ENCODE measurements at regions not wholly inside any gene's neighbourhood (a gene's known extent, or its start where the extent isn't known, plus 50 kb on each side); places are given as distances from the start of the nearest gene placed in this dataset.

DNA sequence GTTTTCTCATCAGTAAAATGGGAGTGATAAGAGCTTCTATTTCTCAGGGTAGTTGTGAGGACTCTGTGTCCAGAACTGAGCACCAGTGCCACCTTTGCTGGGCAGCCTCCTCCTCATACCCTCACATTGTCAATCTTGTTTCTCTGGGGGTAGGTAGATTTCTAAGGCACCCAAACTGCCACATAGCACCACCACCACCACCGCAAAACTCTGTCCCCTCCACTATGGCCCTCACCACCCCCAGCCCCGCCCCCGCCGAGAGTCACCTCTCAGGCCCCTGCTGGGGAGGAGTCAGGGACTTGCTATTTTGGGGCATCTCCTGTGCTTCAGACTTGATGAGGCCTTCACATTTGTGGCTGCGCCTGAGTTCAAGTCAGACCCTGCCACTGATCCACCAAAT is 549.2 kb downstream of the PTPRU start:
- FAIRE-seq (no peak), DNase-seq (ENCODE audit: insufficient read length) (no peak)
- TF ChIP-seq TAF1 (IDR thresholded peaks at IDR 0.05; ENCODE audit: borderline replicate concordance, low read depth, low read length) (no peak), POLR2A (IDR thresholded peaks at IDR 0.05; ENCODE audit: low read depth, low read length) (no peak), POLR2AphosphoS5 (IDR thresholded peaks at IDR 0.05; ENCODE audit: low read depth, low read length) (no peak)

DNA sequence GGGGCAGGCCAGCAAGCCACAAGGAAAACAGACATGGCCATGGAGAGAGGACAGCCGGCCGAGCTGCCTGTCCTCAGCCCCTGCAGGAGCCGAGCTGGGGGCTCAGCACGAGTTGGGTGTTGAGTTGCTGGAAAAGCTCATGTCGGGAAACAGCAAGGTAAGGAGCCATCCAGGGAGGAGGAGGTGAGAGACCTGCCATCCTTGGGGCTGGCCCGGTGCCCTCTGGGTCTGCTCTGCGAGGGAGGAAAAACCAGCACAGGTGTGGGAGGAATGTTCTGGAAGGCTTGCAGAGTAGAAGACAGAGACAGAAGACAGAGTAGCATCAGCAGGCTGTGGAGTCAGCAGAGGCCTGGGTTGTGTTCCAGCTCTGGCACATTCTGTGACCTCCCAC is 548.8 kb downstream of the PTPRU start:
- DNase-seq (ENCODE audit: insufficient read length) (no peak), FAIRE-seq (no peak)
- no peak for TF ChIP-seq POLR2A (IDR thresholded peaks at IDR 0.05; ENCODE audit: low read depth, low read length)
- no peak for TF ChIP-seq POLR2AphosphoS5 (IDR thresholded peaks at IDR 0.05; ENCODE audit: low read depth, low read length)
- TF ChIP-seq TAF1 (IDR thresholded peaks at IDR 0.05; ENCODE audit: borderline replicate concordance, low read depth, low read length): no peak

DNA sequence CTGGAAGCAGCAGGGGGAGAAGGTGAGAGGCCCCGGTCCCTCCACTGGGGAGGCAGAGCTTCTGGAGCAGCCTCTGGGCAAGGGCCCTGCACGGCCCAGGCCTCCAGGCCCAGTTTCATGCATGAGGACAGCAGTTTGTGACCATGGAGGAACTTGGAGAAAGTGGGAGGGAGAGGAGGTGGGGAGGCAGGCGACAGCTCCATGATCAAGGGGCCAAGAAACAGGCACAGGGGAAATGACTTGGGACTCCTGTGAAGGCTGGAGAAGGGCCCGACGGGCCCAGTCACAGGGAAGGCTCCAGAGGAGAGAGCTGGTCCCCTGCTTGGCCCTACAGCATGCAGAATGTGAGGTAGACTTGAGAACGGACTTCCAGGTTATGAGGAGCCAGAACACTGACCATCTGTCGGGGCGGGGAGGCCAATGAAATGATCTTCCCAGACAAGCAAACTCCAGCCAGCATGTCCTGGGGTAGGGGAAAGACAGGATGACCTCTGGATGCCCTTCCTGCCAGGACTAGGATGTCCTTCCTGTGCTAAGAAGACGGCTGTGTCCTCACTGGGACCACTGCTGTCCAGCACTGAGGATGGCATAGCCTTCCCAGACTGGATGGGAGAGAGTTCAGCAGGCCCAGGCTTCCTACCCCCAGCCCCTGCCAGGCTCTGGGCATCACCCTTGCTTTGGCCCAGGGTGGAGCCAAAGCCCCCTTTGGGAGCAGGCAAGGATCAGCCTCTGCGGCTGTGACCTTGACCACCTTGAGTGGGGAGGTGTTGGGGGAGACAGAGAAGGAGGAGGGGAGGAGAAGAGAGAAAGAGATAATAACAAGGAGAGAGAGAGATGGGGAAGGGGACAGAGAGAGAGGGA is 548.2 kb downstream of the PTPRU start:
- FAIRE-seq (no peak), DNase-seq (ENCODE audit: insufficient read length) (no peak)

DNA sequence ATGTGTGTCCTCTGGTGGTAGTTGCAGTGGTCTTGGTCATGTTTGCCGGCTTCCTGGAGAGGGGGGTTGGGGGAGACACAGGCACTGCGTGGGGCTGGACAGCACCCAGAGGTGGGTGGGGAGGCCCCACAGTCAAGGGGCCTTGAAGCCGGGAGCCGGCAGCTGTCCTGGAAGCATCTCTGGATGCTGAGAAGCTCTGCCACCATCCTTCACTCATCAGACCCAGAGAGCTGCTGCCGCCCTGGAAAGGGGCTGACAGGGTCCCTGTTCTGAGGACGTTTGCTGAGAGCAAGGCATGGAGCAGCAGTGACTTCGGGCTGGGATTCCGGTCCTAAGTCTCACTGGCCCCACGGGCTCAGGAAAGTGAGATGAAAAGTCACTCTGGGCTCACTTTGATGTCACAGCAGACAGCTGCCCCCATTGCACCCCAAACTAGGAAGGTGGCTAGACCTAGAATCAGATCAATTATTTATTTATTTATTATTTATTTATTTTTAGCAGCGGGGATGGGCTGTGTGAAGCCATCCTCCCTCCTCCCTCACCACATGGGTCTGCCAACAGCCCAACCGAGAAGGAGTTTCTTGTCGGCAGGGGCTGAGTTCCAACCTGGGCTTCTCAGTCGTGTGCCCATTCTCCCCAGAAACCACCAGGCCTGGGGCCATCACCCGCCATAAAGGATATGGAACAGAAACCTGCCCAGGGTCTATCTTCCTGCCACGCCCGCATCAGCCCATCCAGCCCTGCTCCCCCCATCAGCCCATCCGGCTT is 547.4 kb downstream of the PTPRU start:
- TF ChIP-seq POLR2A (IDR thresholded peaks at IDR 0.05; ENCODE audit: low read depth, low read length) (no peak), TAF1 (IDR thresholded peaks at IDR 0.05; ENCODE audit: borderline replicate concordance, low read depth, low read length) (no peak), POLR2AphosphoS5 (IDR thresholded peaks at IDR 0.05; ENCODE audit: low read depth, low read length) (no peak)
- FAIRE-seq (no peak), DNase-seq (ENCODE audit: insufficient read length) (no peak)

More for the DNA sequence above, 548.2 kb downstream of the PTPRU start:
- no peak for TF ChIP-seq TAF1 (IDR thresholded peaks at IDR 0.05; ENCODE audit: borderline replicate concordance, low read depth, low read length)
- TF ChIP-seq POLR2A (IDR thresholded peaks at IDR 0.05; ENCODE audit: low read depth, low read length): no peak
- TF ChIP-seq POLR2AphosphoS5 (IDR thresholded peaks at IDR 0.05; ENCODE audit: low read depth, low read length): no peak

DNA sequence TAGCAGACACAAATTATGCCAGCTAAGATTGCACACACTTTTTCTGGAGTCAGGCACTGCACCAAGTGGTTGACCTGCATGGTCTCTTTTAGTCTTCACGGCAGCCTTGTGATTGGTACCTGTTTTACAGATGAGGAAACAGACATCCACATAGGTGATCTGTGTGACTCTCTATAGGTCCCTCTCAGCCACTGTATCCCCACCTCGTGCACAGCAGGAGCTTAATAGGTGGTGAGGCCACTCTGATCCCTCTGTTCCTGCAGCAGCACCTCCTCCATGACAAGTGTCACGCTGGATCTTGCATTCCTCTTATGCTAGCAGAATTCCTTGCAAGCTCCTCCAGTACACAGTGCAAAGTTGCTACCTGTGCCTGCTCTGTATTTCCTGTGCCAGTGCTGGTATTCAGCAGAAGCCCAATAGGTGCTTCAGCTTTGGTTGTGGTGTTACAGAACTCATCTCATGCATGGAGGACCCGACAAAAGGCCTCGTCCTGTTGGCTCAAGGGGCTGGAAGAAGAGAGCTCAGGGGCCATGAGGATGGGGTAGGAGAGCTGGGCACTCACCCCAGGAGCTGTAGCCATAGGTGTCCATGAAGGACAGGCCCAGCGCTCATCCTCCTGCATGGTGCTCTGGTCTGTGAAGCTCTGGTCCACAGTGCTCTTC is 546.7 kb downstream of the PTPRU start:
- FAIRE-seq (no peak), DNase-seq (ENCODE audit: insufficient read length) (no peak)
- TF ChIP-seq TAF1 (IDR thresholded peaks at IDR 0.05; ENCODE audit: borderline replicate concordance, low read depth, low read length) (no peak), POLR2AphosphoS5 (IDR thresholded peaks at IDR 0.05; ENCODE audit: low read depth, low read length) (no peak), POLR2A (IDR thresholded peaks at IDR 0.05; ENCODE audit: low read depth, low read length) (no peak)

DNA sequence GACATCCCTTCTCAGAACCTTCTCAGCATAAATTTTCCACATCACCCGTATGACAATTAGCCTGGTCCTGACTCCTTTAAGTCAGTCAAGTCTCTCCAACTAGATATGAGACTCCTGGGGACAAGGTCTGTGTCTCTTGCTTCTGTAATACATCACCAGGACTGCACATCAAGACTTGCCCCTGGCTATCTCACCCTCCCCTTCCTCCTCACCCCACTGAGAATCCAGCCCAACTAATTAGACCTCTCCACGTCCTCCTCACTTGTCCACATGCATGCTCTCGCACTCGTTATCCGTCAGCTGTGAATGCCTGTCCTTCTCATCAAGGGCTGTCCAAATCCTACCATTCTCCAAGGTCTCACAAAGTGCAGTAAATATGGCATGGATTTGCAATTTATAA is 542.8 kb downstream of the PTPRU start:
- TF ChIP-seq POLR2A (IDR thresholded peaks at IDR 0.05; ENCODE audit: low read depth, low read length) (no peak), POLR2AphosphoS5 (IDR thresholded peaks at IDR 0.05; ENCODE audit: low read depth, low read length) (no peak)
- FAIRE-seq (no peak), DNase-seq (ENCODE audit: insufficient read length) (no peak)

DNA sequence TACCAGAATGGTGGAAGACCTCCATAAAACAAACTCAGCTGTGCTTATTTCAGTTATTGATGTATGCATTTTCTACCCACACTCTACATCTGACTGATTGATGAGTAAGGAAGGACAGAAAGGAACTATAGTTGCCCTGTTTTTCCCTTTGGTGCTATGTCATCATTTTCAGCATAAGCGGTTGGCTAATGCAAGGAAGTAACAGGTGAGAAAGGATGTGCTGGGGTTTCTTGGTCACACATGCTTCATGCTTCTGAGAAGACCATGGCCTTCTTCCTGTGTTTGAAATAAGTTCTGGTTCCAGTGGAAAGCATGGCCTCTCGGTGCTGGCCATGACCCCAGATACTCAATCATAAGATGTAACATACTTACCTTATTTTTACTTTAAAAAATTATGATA is 541.2 kb downstream of the PTPRU start:
- FAIRE-seq: no peak
- DNase-seq (ENCODE audit: insufficient read length): no peak
- TF ChIP-seq POLR2A (IDR thresholded peaks at IDR 0.05; ENCODE audit: low read depth, low read length): no peak
- TF ChIP-seq TAF1 (IDR thresholded peaks at IDR 0.05; ENCODE audit: borderline replicate concordance, low read depth, low read length): no peak
- no peak for TF ChIP-seq POLR2AphosphoS5 (IDR thresholded peaks at IDR 0.05; ENCODE audit: low read depth, low read length)

DNA sequence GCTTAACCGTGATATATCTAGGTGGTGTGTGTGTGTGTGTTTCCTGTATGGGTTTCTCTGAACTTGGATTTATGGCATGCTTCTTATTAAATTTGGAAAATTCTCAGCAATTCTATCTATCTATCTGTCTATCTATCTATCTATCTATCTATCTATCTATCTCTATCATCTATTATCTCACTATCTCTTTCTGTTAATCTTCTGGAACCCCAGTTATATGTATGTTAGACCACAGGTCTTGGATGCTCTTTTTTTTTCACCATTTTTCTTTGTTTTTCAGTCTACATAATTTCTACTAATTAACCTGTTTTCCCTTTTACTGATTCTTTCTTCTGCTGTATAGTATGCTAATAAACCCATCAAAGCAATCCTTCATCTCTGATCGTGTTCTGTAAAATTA is 538.0 kb downstream of the PTPRU start:
- TF ChIP-seq POLR2A (IDR thresholded peaks at IDR 0.05; ENCODE audit: low read depth, low read length) (no peak), TAF1 (IDR thresholded peaks at IDR 0.05; ENCODE audit: borderline replicate concordance, low read depth, low read length) (no peak), POLR2AphosphoS5 (IDR thresholded peaks at IDR 0.05; ENCODE audit: low read depth, low read length) (no peak)
- no peak for DNase-seq (ENCODE audit: insufficient read length)
- no peak for FAIRE-seq

DNA sequence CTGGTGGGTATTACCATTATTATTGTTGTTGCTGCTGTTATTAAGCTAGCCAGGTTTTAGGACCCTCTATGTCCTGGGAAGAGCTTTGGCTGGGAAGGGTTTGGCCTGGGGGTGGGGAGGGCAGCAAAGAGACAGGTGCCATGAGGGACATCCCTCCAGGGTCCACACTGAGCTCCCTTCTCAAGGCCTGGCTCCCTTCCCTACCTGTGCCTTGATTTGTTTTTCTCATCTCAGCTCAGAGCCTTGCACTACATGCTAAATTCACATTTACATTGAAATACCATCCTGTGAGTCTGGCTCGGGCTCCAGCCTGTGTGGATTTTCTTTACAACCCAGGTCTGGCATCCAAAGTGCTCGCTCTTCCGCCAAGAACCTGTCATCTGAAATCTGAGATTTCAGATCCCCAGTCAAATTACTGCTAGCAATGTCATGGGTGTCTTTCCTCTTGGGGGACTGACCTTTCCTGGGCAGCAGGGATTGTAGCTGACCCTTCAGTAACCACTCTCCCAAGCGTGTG is 536.3 kb downstream of the PTPRU start:
- no peak for DNase-seq (ENCODE audit: insufficient read length)
- FAIRE-seq: no peak
- no peak for TF ChIP-seq TAF1 (IDR thresholded peaks at IDR 0.05; ENCODE audit: borderline replicate concordance, low read depth, low read length)
- no peak for TF ChIP-seq POLR2A (IDR thresholded peaks at IDR 0.05; ENCODE audit: low read depth, low read length)
- TF ChIP-seq POLR2AphosphoS5 (IDR thresholded peaks at IDR 0.05; ENCODE audit: low read depth, low read length): no peak

DNA sequence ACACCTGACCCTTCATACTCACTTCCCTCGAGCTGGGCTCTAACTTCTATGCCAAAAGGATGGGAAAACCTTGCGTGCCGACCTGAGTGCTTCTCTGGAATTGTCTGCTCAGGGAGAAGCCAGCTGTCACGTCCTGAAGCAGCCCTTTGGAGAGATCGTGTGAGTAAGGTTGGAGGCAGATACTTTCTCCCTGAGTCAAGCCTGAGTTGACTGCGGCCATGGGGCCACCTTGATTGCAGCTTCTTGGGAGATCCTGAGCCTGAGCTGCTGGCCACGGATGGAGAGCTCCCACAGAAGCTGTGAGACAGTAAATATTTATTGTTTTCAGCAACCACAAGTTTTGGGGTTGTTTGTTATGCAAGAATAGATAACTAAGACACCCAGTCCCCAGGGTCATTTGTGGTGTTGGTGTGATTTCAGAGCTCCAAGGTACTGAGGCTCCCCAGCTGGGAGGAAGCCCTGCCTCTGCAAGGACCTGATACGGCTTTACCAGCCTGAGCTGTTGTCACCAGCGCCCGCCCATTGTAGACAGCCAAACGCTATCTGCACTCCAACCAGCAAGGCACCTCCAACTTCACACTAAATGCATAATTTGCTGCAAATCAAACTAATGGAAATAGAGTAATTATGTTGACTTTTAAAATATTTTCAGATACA is 531.6 kb downstream of the PTPRU start:
- FAIRE-seq (no peak), DNase-seq (ENCODE audit: insufficient read length) (no peak)
- TF ChIP-seq POLR2AphosphoS5 (IDR thresholded peaks at IDR 0.05; ENCODE audit: low read depth, low read length): no peak
- no peak for TF ChIP-seq POLR2A (IDR thresholded peaks at IDR 0.05; ENCODE audit: low read depth, low read length)
- no peak for TF ChIP-seq TAF1 (IDR thresholded peaks at IDR 0.05; ENCODE audit: borderline replicate concordance, low read depth, low read length)
